ENCODE measurements at regions not wholly inside any gene's neighbourhood (a gene's known extent, or its start where the extent isn't known, plus 50 kb on each side); places are given as distances from the start of the nearest gene placed in this dataset.

- Histone ChIP-seq H2BK15ac (ENCODE audit: low read depth, low read length) (no peak overlapping the region), H4K5ac (ENCODE audit: insufficient read length, low read depth, low read length) (no peak overlapping the region), H3K79me1 (ENCODE audit: insufficient read depth, low read depth, low read length, poor library complexity, severe bottlenecking) (no peaks in the 10 kb centered on the region), H3K56ac (ENCODE audit: insufficient read length, low read depth, low read length) (no peak overlapping the region), H4K8ac (replicated peaks; ENCODE audit: insufficient read length, low read depth, low read length) (no peak overlapping the region), H3K9me3 (ENCODE audit: control insufficient read depth, low read depth, low read length) (peaks cover 6% of the 10 kb centered on the region), H3K4me2 (ENCODE audit: insufficient read depth, insufficient read length, low read length) (no peak overlapping the region), H2AFZ (ENCODE audit: low read length) (no peak overlapping the region), H3K9ac (ENCODE audit: extremely low read depth, insufficient read length, low read length) (no peak overlapping the region), H2BK120ac (ENCODE audit: low read depth, low read length, poor library complexity, severe bottlenecking) (no peak overlapping the region), H3K18ac (ENCODE audit: insufficient read length, low read depth, low read length) (no peak overlapping the region), H3K23me2 (ENCODE audit: insufficient read length, low read depth, low read length, poor library complexity, severe bottlenecking) (no peaks in the 10 kb centered on the region), H3K4me1 (ENCODE audit: insufficient read depth, low read length) (no peaks in the 10 kb centered on the region; the same call in 1 of the 2 replicates), H3K23ac (ENCODE audit: insufficient read length, low read depth, low read length) (no peak overlapping the region), H3K14ac (ENCODE audit: insufficient read depth, low read length) (no peak overlapping the region), H4K91ac (ENCODE audit: insufficient read length, low read depth, low read length) (no peak overlapping the region), H2BK5ac (ENCODE audit: insufficient read length, low read length) (no peak overlapping the region), H2BK12ac (ENCODE audit: insufficient read length, low read depth, low read length) (no peak overlapping the region), H3K4ac (ENCODE audit: low read depth, low read length) (no peak overlapping the region), H2BK20ac (ENCODE audit: low read depth, low read length, poor library complexity, severe bottlenecking) (no peak overlapping the region), H3K27me3 (ENCODE audit: insufficient read depth, low read length) (no peaks in the 10 kb centered on the region), H3K27ac (ENCODE audit: insufficient read length, low read depth, low read length) (no peak overlapping the region), H3T11ph (ENCODE audit: low read length) (no peak overlapping the region), H2AK5ac (ENCODE audit: insufficient read length, low read length) (no peak overlapping the region), H4K20me1 (ENCODE audit: control insufficient read depth, insufficient read depth, insufficient read length) (no peaks in the 10 kb centered on the region), H3K79me2 (ENCODE audit: insufficient read depth, low read length) (no peaks in the 10 kb centered on the region)
- TF ChIP-seq, protein P1, sequence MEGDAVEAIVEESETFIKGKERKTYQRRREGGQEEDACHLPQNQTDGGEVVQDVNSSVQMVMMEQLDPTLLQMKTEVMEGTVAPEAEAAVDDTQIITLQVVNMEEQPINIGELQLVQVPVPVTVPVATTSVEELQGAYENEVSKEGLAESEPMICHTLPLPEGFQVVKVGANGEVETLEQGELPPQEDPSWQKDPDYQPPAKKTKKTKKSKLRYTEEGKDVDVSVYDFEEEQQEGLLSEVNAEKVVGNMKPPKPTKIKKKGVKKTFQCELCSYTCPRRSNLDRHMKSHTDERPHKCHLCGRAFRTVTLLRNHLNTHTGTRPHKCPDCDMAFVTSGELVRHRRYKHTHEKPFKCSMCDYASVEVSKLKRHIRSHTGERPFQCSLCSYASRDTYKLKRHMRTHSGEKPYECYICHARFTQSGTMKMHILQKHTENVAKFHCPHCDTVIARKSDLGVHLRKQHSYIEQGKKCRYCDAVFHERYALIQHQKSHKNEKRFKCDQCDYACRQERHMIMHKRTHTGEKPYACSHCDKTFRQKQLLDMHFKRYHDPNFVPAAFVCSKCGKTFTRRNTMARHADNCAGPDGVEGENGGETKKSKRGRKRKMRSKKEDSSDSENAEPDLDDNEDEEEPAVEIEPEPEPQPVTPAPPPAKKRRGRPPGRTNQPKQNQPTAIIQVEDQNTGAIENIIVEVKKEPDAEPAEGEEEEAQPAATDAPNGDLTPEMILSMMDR (conservative IDR thresholded peaks at IDR 0.05), result no peak
- no peaks in the 10 kb centered on the region for H3K27me3 Mint-ChIP-seq (ENCODE audit: low read depth)
- H3K4me1 Mint-ChIP-seq, result peaks cover 14 to 16% of the 10 kb centered on the region in 2 experiments
- no peak overlapping the region for H3K27ac Mint-ChIP-seq
- H3K4me3 Mint-ChIP-seq, result no peak overlapping the region
- no peak for DNase-seq
- no CpG with 5 or more reads among the region's 2 CpGs for WGBS (ENCODE audit: extremely low coverage, insufficient read length, low lambda C conversion rate)
- peaks cover 28 to 29% of the 10 kb centered on the region in 2 experiments for H3K9me3 Mint-ChIP-seq
- H3K36me3 Mint-ChIP-seq (ENCODE audit: insufficient read depth in 1 of 3, low read depth in 3 of 3), result peaks cover 7 to 28% (median 21%) of the 10 kb centered on the region in 3 experiments
These were observed 164.8 kb downstream of the FAXC start for GRCh38 chr6:99184696-99185095.
